ENCODE measurements at regions not wholly inside any gene's neighbourhood (a gene's known extent, or its start where the extent isn't known, plus 50 kb on each side); places are given as distances from the start of the nearest gene placed in this dataset.
A peak's percentile ranks its signal among the peaks of the same experiment; 100 is the strongest.
"Not testable (repeated sequence)": the region's sequence is repeated elsewhere in the genome, so short reads cannot be mapped to it uniquely, and the experiment has no call there.

- DNase-seq = no peak
These were observed 50.6 kb upstream of the RNF182 start for GRCh38 chr6:13874191-13874549.

- DNase-seq = peak; percentile 19
These were observed 51.2 kb upstream of the RNF182 start for GRCh38 chr6:13873288-13874190.

GRCh38 chr6:13872681-13873080, 52.1 kb upstream of the RNF182 start:
- no peak for DNase-seq

GRCh38 chr6:13872006-13872405, 52.7 kb upstream of the RNF182 start:
- not testable (repeated sequence) for DNase-seq

GRCh38 chr6:13870214-13870830, 54.4 kb upstream of the RNF182 start:
- DNase-seq = no peak

- DNase-seq = no peak
These were observed 53.9 kb upstream of the MCUR1 start for GRCh38 chr6:13868236-13868635.

- DNase-seq = no peak
These were observed 51.9 kb upstream of the MCUR1 start for GRCh38 chr6:13866301-13866700.

- DNase-seq = no peak
These were observed 50.8 kb upstream of the MCUR1 start for GRCh38 chr6:13865141-13865540.

GRCh38 chr6:13864669-13865068, 50.3 kb upstream of the MCUR1 start:
- not testable (repeated sequence) for DNase-seq
